Activated T-cell treated with anti-CD3 and anti-CD28 coated beads for 1 hour (primary cell): ENCODE measurements at regions not wholly inside any gene's neighbourhood (a gene's known extent, or its start where the extent isn't known, plus 50 kb on each side); places are given as distances from the start of the nearest gene placed in this dataset.
A peak's percentile ranks its signal among the peaks of the same experiment; 100 is the strongest.

Source experiments
- DNase-seq: peaks from one replicate; pipeline ENCODE4 v3.0.0-alpha.2; 2020; ENCODE audit warnings: low read depth

- DNase-seq = no peak
These were observed 238.5 kb upstream of the SASH1 start for GRCh38 chr6:148104131-148104530.

GRCh38 chr6:148105695-148106094, 236.9 kb upstream of the SASH1 start:
- DNase-seq = no peak

- DNase-seq = no peak
These were observed 234.7 kb upstream of the SASH1 start for GRCh38 chr6:148107911-148108310.

- no peak for DNase-seq
These were observed 232.9 kb upstream of the SASH1 start for GRCh38 chr6:148109732-148110131.

GRCh38 chr6:148110925-148111324, 231.7 kb upstream of the SASH1 start:
- no peak for DNase-seq

- no peak for DNase-seq
These were observed 229.8 kb upstream of the SASH1 start for GRCh38 chr6:148112851-148113319.

- no peak for DNase-seq
These were observed 226.6 kb upstream of the SASH1 start for GRCh38 chr6:148116001-148116400.

- no peak for DNase-seq
These were observed 224.4 kb upstream of the SASH1 start for GRCh38 chr6:148118244-148118643.

GRCh38 chr6:148128014-148128730, 214.5 kb upstream of the SASH1 start:
- DNase-seq = no peak

GRCh38 chr6:148134592-148134991, 208.0 kb upstream of the SASH1 start:
- no peak for DNase-seq

- no peak for DNase-seq
These were observed 206.1 kb upstream of the SASH1 start for GRCh38 chr6:148136586-148136985.

GRCh38 chr6:148137652-148138051, 205.0 kb upstream of the SASH1 start:
- no peak for DNase-seq

GRCh38 chr6:148138573-148138972, 204.1 kb upstream of the SASH1 start:
- no peak for DNase-seq

GRCh38 chr6:148140772-148141557, 201.7 kb upstream of the SASH1 start:
- DNase-seq = no peak

- no peak for DNase-seq
These were observed 199.8 kb upstream of the SASH1 start for GRCh38 chr6:148142821-148143220.

GRCh38 chr6:148143771-148144170, 198.9 kb upstream of the SASH1 start:
- DNase-seq = no peak

- peak; percentile 47 for DNase-seq
These were observed 197.6 kb upstream of the SASH1 start for GRCh38 chr6:148144917-148145521.

GRCh38 chr6:148146717-148147462, 195.7 kb upstream of the SASH1 start:
- no peak for DNase-seq

- no peak for DNase-seq
These were observed 195.2 kb upstream of the SASH1 start for GRCh38 chr6:148147463-148147830.

GRCh38 chr6:148151896-148152643, 190.6 kb upstream of the SASH1 start:
- no peak for DNase-seq

GRCh38 chr6:148154668-148155067, 188.0 kb upstream of the SASH1 start:
- no peak for DNase-seq

- DNase-seq = no peak
These were observed 187.3 kb upstream of the SASH1 start for GRCh38 chr6:148155293-148155692.
